ENCODE measurements at regions not wholly inside any gene's neighbourhood (a gene's known extent, or its start where the extent isn't known, plus 50 kb on each side); places are given as distances from the start of the nearest gene placed in this dataset.

GRCh38 chr7:49089717-49090116, 165.4 kb downstream of the CDC14C start (continued):
- TF ChIP-seq ZNF311 (tag by site-specific recombination; IDR thresholded peaks at IDR 0.05; ENCODE audit: borderline replicate concordance) = no peak
- TF ChIP-seq ZNF223 (tag by site-specific recombination; IDR thresholded peaks at IDR 0.05) = no peak
- TF ChIP-seq TSHZ1 (tag by site-specific recombination; IDR thresholded peaks at IDR 0.05; ENCODE audit: borderline replicate concordance) = no peak

- Histone ChIP-seq H3K9me3 (ENCODE audit: control insufficient read depth, insufficient read depth, low read depth, low read length) (no peaks in the 10 kb centered on the region), H3K4me3 (ENCODE audit: low read depth, low read length) (no peak overlapping the region), H3K27ac (ENCODE audit: extremely low read depth, low read depth, low read length) (no peak overlapping the region), H3K36me3 (ENCODE audit: control insufficient read depth in 2 of 2, insufficient read depth in 1 of 2, low read length in 2 of 2) (no peaks in the 10 kb centered on the region), H3K4me1 (ENCODE audit: control insufficient read depth, insufficient read depth, low read length) (no peaks in the 10 kb centered on the region)
- TF ChIP-seq ZNF24 (tag by site-specific recombination; IDR thresholded peaks at IDR 0.05) (no peak), ZNF426 (tag by site-specific recombination; IDR thresholded peaks at IDR 0.05) (no peak), ZEB2 (tag by site-specific recombination; IDR thresholded peaks at IDR 0.05) (no peak)
- CTCF ChIA-PET = no interaction called here
- POLR2A ChIA-PET = no interaction called here
Observed at GRCh38 chr7:49091089-49091488, 166.7 kb downstream of the CDC14C start.

GRCh38 chr7:49091519-49091918, 167.2 kb downstream of the CDC14C start:
- H3K4me3 ChIP-seq (ENCODE audit: low read depth, low read length) = no peak overlapping the region
- no peaks in the 10 kb centered on the region for H3K36me3 ChIP-seq (ENCODE audit: control insufficient read depth in 2 of 2, insufficient read depth in 1 of 2, low read length in 2 of 2)
- TF ChIP-seq RBAK (tag by site-specific recombination; IDR thresholded peaks at IDR 0.05) = no peak
- no peak for TF ChIP-seq PRDM6 (tag by site-specific recombination; IDR thresholded peaks at IDR 0.05)
- no peak for TF ChIP-seq ZNF10 (tag by site-specific recombination; IDR thresholded peaks at IDR 0.05)
- no peak for TF ChIP-seq KLF7 (tag by site-specific recombination; IDR thresholded peaks at IDR 0.05; ENCODE audit: borderline replicate concordance)
- no peak for TF ChIP-seq ZFP37 (tag by site-specific recombination; IDR thresholded peaks at IDR 0.05)
- TF ChIP-seq ZNF155 (tag by site-specific recombination; IDR thresholded peaks at IDR 0.05) = no peak
- TF ChIP-seq ZBTB11 (tag by site-specific recombination; conservative IDR thresholded peaks at IDR 0.05; ENCODE audit: low read depth) = no peak
- TF ChIP-seq WT1 (tag by site-specific recombination; IDR thresholded peaks at IDR 0.05) = no peak
- no peak for TF ChIP-seq ZNF114 (tag by site-specific recombination; IDR thresholded peaks at IDR 0.05)
- no peak for TF ChIP-seq ZBTB20 (tag by site-specific recombination; IDR thresholded peaks at IDR 0.05)
- no peak for TF ChIP-seq ZNF707 (tag by site-specific recombination; IDR thresholded peaks at IDR 0.05)
- no peak for TF ChIP-seq ZNF223 (tag by site-specific recombination; IDR thresholded peaks at IDR 0.05)
- no peak overlapping the region for H3K27ac ChIP-seq (ENCODE audit: extremely low read depth, low read depth, low read length)
- POLR2A ChIA-PET = no interaction called here
- no peaks in the 10 kb centered on the region for H3K4me1 ChIP-seq (ENCODE audit: control insufficient read depth, insufficient read depth, low read length)
- CTCF ChIA-PET = no interaction called here
- no peaks in the 10 kb centered on the region for H3K9me3 ChIP-seq (ENCODE audit: control insufficient read depth, insufficient read depth, low read depth, low read length)

All from HEK293 (cell line).